ENCODE measurements at regions not wholly inside any gene's neighbourhood (a gene's known extent, or its start where the extent isn't known, plus 50 kb on each side); places are given as distances from the start of the nearest gene placed in this dataset.

GRCh38 chr2:59015027-59015426, 773.9 kb upstream of the FANCL start:
- 48% methylated on average over 6 of the region's 6 CpGs for WGBS (ENCODE audit: insufficient coverage, insufficient replicate concordance, low lambda C conversion rate, missing lambda C conversion rate)
- no peak for ATAC-seq
- no TSS peak for BruUV-seq (replicated peaks)
- Histone ChIP-seq H3K4me2 (ENCODE audit: control insufficient read depth, insufficient read depth) (no peak overlapping the region), H2AFZ (ENCODE audit: control insufficient read depth, low read depth, low read length) (no peak overlapping the region), H3K27ac (ENCODE audit: control insufficient read depth, insufficient read depth) (no peak overlapping the region), H3K27me3 (replicated peaks in 1 of 2; ENCODE audit: control insufficient read depth in 2 of 2, insufficient read depth in 2 of 2, low read length in 1 of 2) (no peaks in the 10 kb centered on the region; a peak in 1 of 4 replicates), H3K36me3 (ENCODE audit: control insufficient read depth in 2 of 2, insufficient read depth in 2 of 2, low read length in 1 of 2) (no peaks in the 10 kb centered on the region), H3K4me1 (ENCODE audit: control insufficient read depth, insufficient read depth, low read length) (no peaks in the 10 kb centered on the region), H3K4me3 (no peak overlapping the region), H3K79me2 (ENCODE audit: control insufficient read depth, insufficient read depth, low read length) (no peaks in the 10 kb centered on the region), H4K20me1 (ENCODE audit: control insufficient read depth, insufficient read depth) (no peaks in the 10 kb centered on the region), H3K9me3 (replicated peaks; ENCODE audit: control insufficient read depth, insufficient read depth, low read length) (no peaks in the 10 kb centered on the region), H3K9ac (ENCODE audit: control insufficient read depth, insufficient read depth, low read length) (no peak overlapping the region)
- ChIA-PET RAD21 (ENCODE audit: unreplicated experiment) (no interaction called here), CTCF (interaction anchor here (1.8 to 2.4 kb wide), 2 partner anchors 10 to 12 kb away, joined by 7 to 10 read pairs; no protein-coding TSS in a partner anchor), POLR2A (no interaction called here), SMC1A (ENCODE audit: uncharacterized antibody, unreplicated experiment) (no interaction called here)
- no peak for DNase-seq (ENCODE audit: low read depth, low spot score)
- intact Hi-C loops (cut with micrococcal nuclease; ENCODE audit: unreplicated experiment) = no loop called here
- TF ChIP-seq MLLT1 (IDR thresholded peaks at IDR 0.05) = no peak
- no peak for TF ChIP-seq KLF5 (IDR thresholded peaks at IDR 0.05; ENCODE audit: partially characterized antibody)
- TF ChIP-seq CBX3 (IDR thresholded peaks at IDR 0.05; ENCODE audit: borderline replicate concordance, low read depth) = no peak
- no peak for TF ChIP-seq TCF7 (IDR thresholded peaks at IDR 0.05; ENCODE audit: borderline replicate concordance)
- TF ChIP-seq CBFB (IDR thresholded peaks at IDR 0.05; ENCODE audit: low read depth) = no peak
- no peak for FAIRE-seq
- in situ Hi-C loops (cut with MboI) = no loop called here

GRCh38 chr2:59012971-59013370, 771.8 kb upstream of the FANCL start:
- in situ Hi-C loops (cut with MboI) = no loop called here
- no peak for ATAC-seq
- no peak for TF ChIP-seq MYB (IDR thresholded peaks at IDR 0.05; ENCODE audit: borderline replicate concordance, low read depth, low read length)
- no peak for TF ChIP-seq NRF1 (conservative IDR thresholded peaks at IDR 0.05; ENCODE audit: low read depth, low read length)
- no peak for TF ChIP-seq KAT2A (conservative IDR thresholded peaks at IDR 0.05; ENCODE audit: control insufficient read depth, low read depth, low read length)
- no peak for TF ChIP-seq MTA2 (IDR thresholded peaks at IDR 0.05; ENCODE audit: low read depth)
- no peak for TF ChIP-seq ZBTB4 (CRISPR knock-in tag; IDR thresholded peaks at IDR 0.05)
- no peak for TF ChIP-seq CHD4 (IDR thresholded peaks at IDR 0.05)
- TF ChIP-seq MXI1 (IDR thresholded peaks at IDR 0.05; ENCODE audit: low read depth, low read length) = no peak
- no peak for TF ChIP-seq SMC3 (IDR thresholded peaks at IDR 0.05; ENCODE audit: borderline replicate concordance, low read length)

More at GRCh38 chr2:59012971-59013370, 771.8 kb upstream of the FANCL start:
- H3K27me3 ChIP-seq (replicated peaks in 1 of 2; ENCODE audit: control insufficient read depth in 2 of 2, insufficient read depth in 2 of 2, low read length in 1 of 2) = no peaks in the 10 kb centered on the region; a peak in 1 of 4 replicates
- no peak overlapping the region for H3K27ac ChIP-seq (ENCODE audit: control insufficient read depth, insufficient read depth)
- no peaks in the 10 kb centered on the region for H3K9me3 ChIP-seq (replicated peaks; ENCODE audit: control insufficient read depth, insufficient read depth, low read length)
- H2AFZ ChIP-seq (ENCODE audit: control insufficient read depth, low read depth, low read length) = no peak overlapping the region
- H3K79me2 ChIP-seq (ENCODE audit: control insufficient read depth, insufficient read depth, low read length) = no peaks in the 10 kb centered on the region
- no peaks in the 10 kb centered on the region for H3K36me3 ChIP-seq (ENCODE audit: control insufficient read depth in 2 of 2, insufficient read depth in 2 of 2, low read length in 1 of 2)
- no peak overlapping the region for H3K9ac ChIP-seq (ENCODE audit: control insufficient read depth, insufficient read depth, low read length)
- FAIRE-seq (no peak), DNase-seq (ENCODE audit: low read depth, low spot score) (no peak)
- intact Hi-C loops (cut with micrococcal nuclease; ENCODE audit: unreplicated experiment) = no loop called here
- BruUV-seq (replicated peaks) = no TSS peak
- no peaks in the 10 kb centered on the region for H4K20me1 ChIP-seq (ENCODE audit: control insufficient read depth, insufficient read depth)
- ChIA-PET RAD21 (ENCODE audit: unreplicated experiment) (no interaction called here), SMC1A (ENCODE audit: uncharacterized antibody, unreplicated experiment) (no interaction called here), CTCF (no interaction called here), POLR2A (no interaction called here)
- no peak overlapping the region for H3K4me2 ChIP-seq (ENCODE audit: control insufficient read depth, insufficient read depth)
- 36% methylated on average over 1 of the region's 1 CpG for WGBS (ENCODE audit: insufficient coverage, insufficient replicate concordance, low lambda C conversion rate, missing lambda C conversion rate)
- H3K4me3 ChIP-seq = no peak overlapping the region
- no peaks in the 10 kb centered on the region for H3K4me1 ChIP-seq (ENCODE audit: control insufficient read depth, insufficient read depth, low read length)

Data from GM12878 (cell line).